ENCODE measurements at regions not wholly inside any gene's neighbourhood (a gene's known extent, or its start where the extent isn't known, plus 50 kb on each side); places are given as distances from the start of the nearest gene placed in this dataset.

- TF ChIP-seq CTCF (optimal IDR thresholded peaks at IDR 0.05 in 1 of 3, IDR thresholded peaks at IDR 0.05 in 1 of 3, conservative IDR thresholded peaks at IDR 0.05 in 1 of 3; ENCODE audit: extremely low read depth in 1 of 3, insufficient read depth in 2 of 3, low read length in 3 of 3) (no peak), EZH2 (IDR thresholded peaks at IDR 0.05; ENCODE audit: low read length) (no peak)
Observed at GRCh38 chr2:217481577-217481976, 521.2 kb downstream of the TNS1 start.

Data from keratinocyte (primary cell).